Loucy (cell line): ENCODE measurements at regions not wholly inside any gene's neighbourhood (a gene's known extent, or its start where the extent isn't known, plus 50 kb on each side); places are given as distances from the start of the nearest gene placed in this dataset.

Source experiments
- H2AFZ ChIP-seq: fragments of 200-600 bp; sonication (generic); 2 replicates; pipeline ENCODE4 v1.6.0; 2016; ENCODE audit warnings: antibody characterized with exemption, mild to moderate bottlenecking, low read length, moderate library complexity
- H3F3A ChIP-seq: fragments of 200-600 bp; 2 replicates; pipeline ENCODE4 v1.6.0; 2016; ENCODE audit warnings: antibody characterized with exemption, low read depth, mild to moderate bottlenecking
- H3K27me3 ChIP-seq: fragments of 200-600 bp; sonication (generic); 2 replicates; pipeline ENCODE4 v1.6.1; 2014; ENCODE audit warnings: low read length, mild to moderate bottlenecking; ENCODE audit not compliant: insufficient read depth, poor library complexity, severe bottlenecking
- H3K36me3 ChIP-seq: fragments of 200-600 bp; sonication (generic); 2 replicates; pipeline ENCODE4 v1.6.1; 2016; ENCODE audit warnings: low read length; ENCODE audit not compliant: insufficient read depth
- H3K4me1 ChIP-seq: fragments of 200-600 bp; sonication (generic); 2 replicates; pipeline ENCODE4 v1.5.1; 2014; ENCODE audit warnings: low read length, mild to moderate bottlenecking; ENCODE audit not compliant: insufficient read depth, poor library complexity, severe bottlenecking
- H3K4me2 ChIP-seq: fragments of 200-600 bp; sonication (generic); 2 replicates; pipeline ENCODE4 v1.6.0; 2014; ENCODE audit warnings: antibody characterized with exemption, low read length, low read depth, mild to moderate bottlenecking; ENCODE audit not compliant: poor library complexity, severe bottlenecking
- H3K4me3 ChIP-seq: fragments of 200-600 bp; sonication (generic); 2 replicates; pipeline ENCODE4 v1.5.1; 2014; ENCODE audit warnings: low read length, mild to moderate bottlenecking, mixed read lengths; ENCODE audit not compliant: poor library complexity, severe bottlenecking
- H3K79me2 ChIP-seq: fragments of 200-600 bp; sonication (generic); 2 replicates; pipeline ENCODE4 v1.6.1; 2014; ENCODE audit warnings: low read length; ENCODE audit not compliant: insufficient read depth
- H3K9ac ChIP-seq: fragments of 200-600 bp; sonication (generic); 2 replicates; pipeline ENCODE4 v1.6.0; 2014; ENCODE audit warnings: mild to moderate bottlenecking, low read depth, low read length, moderate library complexity; ENCODE audit not compliant: poor library complexity, severe bottlenecking
- H3K9me2 ChIP-seq: fragments of 200-600 bp; sonication (generic); replicated peaks from 2 replicates; pipeline ENCODE4 v1.6.1; 2016; ENCODE audit warnings: low read depth, low read length, mixed read lengths
- H3K9me3 ChIP-seq: fragments of 200-600 bp; sonication (generic); 2 replicates; pipeline ENCODE4 v1.6.1; 2014; ENCODE audit warnings: mild to moderate bottlenecking, antibody characterized with exemption, low read length, low read depth; ENCODE audit not compliant: insufficient read depth
- H4K20me1 ChIP-seq: fragments of 200-600 bp; sonication (generic); 2 replicates; pipeline ENCODE4 v1.6.0; 2014; ENCODE audit warnings: antibody characterized with exemption, low read length, mild to moderate bottlenecking; ENCODE audit not compliant: insufficient read depth, poor library complexity, severe bottlenecking
- EZH2phosphoT487 ChIP-seq: fragments of 200-600 bp; IDR thresholded peaks from 2 replicates; pipeline ENCODE4 v1.6.1; 2018; ENCODE audit warnings: antibody characterized with exemption, mild to moderate bottlenecking, moderate library complexity, borderline replicate concordance
- TF ChIP-seq, protein P1 (sequence below): fragments of 200-600 bp; sonication (generic); conservative IDR thresholded peaks from 2 replicates; pipeline ENCODE4 v1.5.1; 2014; ENCODE audit warnings: mild to moderate bottlenecking, antibody characterized with exemption, low read length

DNA sequence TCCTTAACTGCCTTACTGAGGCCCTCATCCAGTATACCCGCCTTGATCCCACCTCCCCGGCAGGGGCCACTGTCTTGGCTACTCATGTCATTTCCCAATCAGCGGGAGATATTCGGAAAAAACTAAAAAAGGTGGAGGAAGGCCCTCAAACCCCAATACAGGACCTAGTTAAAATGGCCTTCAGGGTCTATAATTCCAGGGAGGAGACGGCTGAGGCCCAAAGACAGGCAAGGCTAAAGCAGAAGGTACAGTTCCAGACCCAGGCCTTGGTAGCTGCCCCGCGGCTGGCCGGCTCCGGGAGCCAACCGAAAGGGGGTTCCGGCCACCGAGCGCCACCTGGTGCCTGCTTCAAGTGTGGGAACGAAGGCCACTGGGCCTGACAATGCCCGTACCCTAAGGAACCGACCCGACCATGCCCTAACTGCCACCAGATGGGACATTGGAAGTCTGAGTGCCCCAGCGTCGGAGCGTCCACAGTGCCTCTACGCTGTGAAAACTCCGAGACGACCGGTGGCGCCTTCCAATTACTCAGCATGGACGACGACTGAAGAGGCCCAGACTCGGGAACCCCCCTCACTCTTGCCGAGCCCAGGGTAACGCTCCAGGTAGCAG is 959.6 kb downstream of the RPA4 start:
- H3K9me2 ChIP-seq: no peaks in the 10 kb centered on the region
- no peak overlapping the region for H3K9ac ChIP-seq
- H3K79me2 ChIP-seq: no peaks in the 10 kb centered on the region
- no peak overlapping the region for H2AFZ ChIP-seq
- H3K4me1 ChIP-seq: no peaks in the 10 kb centered on the region
- H3F3A ChIP-seq: no peaks in the 10 kb centered on the region
- no peak for TF ChIP-seq EZH2phosphoT487
- TF ChIP-seq, protein P1, sequence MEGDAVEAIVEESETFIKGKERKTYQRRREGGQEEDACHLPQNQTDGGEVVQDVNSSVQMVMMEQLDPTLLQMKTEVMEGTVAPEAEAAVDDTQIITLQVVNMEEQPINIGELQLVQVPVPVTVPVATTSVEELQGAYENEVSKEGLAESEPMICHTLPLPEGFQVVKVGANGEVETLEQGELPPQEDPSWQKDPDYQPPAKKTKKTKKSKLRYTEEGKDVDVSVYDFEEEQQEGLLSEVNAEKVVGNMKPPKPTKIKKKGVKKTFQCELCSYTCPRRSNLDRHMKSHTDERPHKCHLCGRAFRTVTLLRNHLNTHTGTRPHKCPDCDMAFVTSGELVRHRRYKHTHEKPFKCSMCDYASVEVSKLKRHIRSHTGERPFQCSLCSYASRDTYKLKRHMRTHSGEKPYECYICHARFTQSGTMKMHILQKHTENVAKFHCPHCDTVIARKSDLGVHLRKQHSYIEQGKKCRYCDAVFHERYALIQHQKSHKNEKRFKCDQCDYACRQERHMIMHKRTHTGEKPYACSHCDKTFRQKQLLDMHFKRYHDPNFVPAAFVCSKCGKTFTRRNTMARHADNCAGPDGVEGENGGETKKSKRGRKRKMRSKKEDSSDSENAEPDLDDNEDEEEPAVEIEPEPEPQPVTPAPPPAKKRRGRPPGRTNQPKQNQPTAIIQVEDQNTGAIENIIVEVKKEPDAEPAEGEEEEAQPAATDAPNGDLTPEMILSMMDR: no peak
- H3K36me3 ChIP-seq: no peaks in the 10 kb centered on the region
- H3K27me3 ChIP-seq: no peaks in the 10 kb centered on the region
- no peak overlapping the region for H3K4me3 ChIP-seq
- no peak overlapping the region for H3K4me2 ChIP-seq
- no peaks in the 10 kb centered on the region for H4K20me1 ChIP-seq
- no peaks in the 10 kb centered on the region for H3K9me3 ChIP-seq

- Histone ChIP-seq H3K79me2 (no peaks in the 10 kb centered on the region), H3K36me3 (no peaks in the 10 kb centered on the region), H3K9me3 (no peaks in the 10 kb centered on the region), H3K4me2 (no peak overlapping the region), H3K9ac (no peak overlapping the region), H2AFZ (no peak overlapping the region), H3K27me3 (no peaks in the 10 kb centered on the region), H3K9me2 (no peaks in the 10 kb centered on the region), H3K4me3 (no peak overlapping the region), H3F3A (no peaks in the 10 kb centered on the region), H4K20me1 (no peaks in the 10 kb centered on the region), H3K4me1 (no peaks in the 10 kb centered on the region)
- no peak for TF ChIP-seq EZH2phosphoT487
- TF ChIP-seq, protein P1: no peak
Measured at GRCh38 chrX:97844161-97844560, 960.5 kb downstream of the RPA4 start.

DNA sequence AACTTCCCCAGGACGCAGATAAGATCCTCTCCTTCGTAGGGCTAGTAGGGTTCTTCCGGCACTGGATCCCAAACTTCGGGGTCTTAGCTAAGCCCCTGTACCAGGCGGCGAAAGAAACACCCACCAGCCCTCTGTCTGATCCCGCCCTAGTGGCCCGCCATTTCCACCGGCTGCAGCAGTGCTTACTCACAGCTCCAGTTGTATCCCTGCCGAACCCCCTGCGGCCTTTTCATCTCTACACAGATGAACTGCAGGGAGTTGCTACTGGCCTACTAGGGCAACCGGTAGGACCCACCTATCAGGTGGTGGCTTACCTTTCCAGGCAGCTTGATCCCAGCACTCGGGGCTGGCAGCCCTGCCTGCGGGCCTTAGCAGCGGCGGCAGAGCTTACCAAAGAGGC is 961.2 kb downstream of the RPA4 start:
- H3K4me3 ChIP-seq: no peak overlapping the region
- no peaks in the 10 kb centered on the region for H3K36me3 ChIP-seq
- TF ChIP-seq, protein P1: no peak
- TF ChIP-seq EZH2phosphoT487: no peak
- H3K9me3 ChIP-seq: no peaks in the 10 kb centered on the region
- H3K4me1 ChIP-seq: no peaks in the 10 kb centered on the region
- no peaks in the 10 kb centered on the region for H4K20me1 ChIP-seq
- no peak overlapping the region for H3K9ac ChIP-seq
- H3K4me2 ChIP-seq: no peak overlapping the region
- no peak overlapping the region for H2AFZ ChIP-seq
- H3K79me2 ChIP-seq: no peaks in the 10 kb centered on the region
- no peaks in the 10 kb centered on the region for H3K9me2 ChIP-seq
- H3K27me3 ChIP-seq: no peaks in the 10 kb centered on the region
- no peaks in the 10 kb centered on the region for H3F3A ChIP-seq
